Activated B cell treated with CpG ODN at 0.5 μM for 24 hours (primary cell): ENCODE measurements at regions not wholly inside any gene's neighbourhood (a gene's known extent, or its start where the extent isn't known, plus 50 kb on each side); places are given as distances from the start of the nearest gene placed in this dataset.

Experiments
- ATAC-seq: fragments of 200-7000 bp; cut with Tn5 transposase; one replicate; pipeline ENCODE4 v1.10.0; 2021; ENCODE audit warnings: low read depth, mild to moderate bottlenecking, moderate library complexity
- CTCF ChIA-PET: fragments of 350-600 bp; sonication (Branson Sonifier 250); formaldehyde crosslinking; loops from one replicate; lab custom pipeline; 2021; ENCODE audit warnings: antibody characterized with exemption; lab: Charles Lee
- POLR2A ChIA-PET: fragments of 350-600 bp; sonication (Branson Sonifier 250); formaldehyde crosslinking; loops from one replicate; lab custom pipeline; 2021; ENCODE audit warnings: antibody characterized with exemption; lab: Charles Lee
- DNase-seq: peaks from one replicate; pipeline ENCODE4 v3.0.0; 2022
- H3K27ac Mint-ChIP-seq: one replicate; pipeline ENCODE4 v1.8.0; 2020; ENCODE audit warnings: mixed read lengths
- H3K27me3 Mint-ChIP-seq: one replicate; pipeline ENCODE4 v1.8.0; 2021; ENCODE audit warnings: mixed read lengths
- H3K36me3 Mint-ChIP-seq: one replicate; pipeline ENCODE4 v1.8.0; 2021; ENCODE audit warnings: low read depth, mixed read lengths
- H3K4me1 Mint-ChIP-seq: one replicate; pipeline ENCODE4 v1.8.0; 2021; ENCODE audit warnings: mixed read lengths
- H3K4me3 Mint-ChIP-seq: one replicate; pipeline ENCODE4 v1.8.0; 2020; ENCODE audit warnings: mild to moderate bottlenecking, mixed read lengths
- H3K9me3 Mint-ChIP-seq: one replicate; pipeline ENCODE4 v1.8.0; 2020; ENCODE audit warnings: mixed read lengths
- CTCF ChIP-seq: fragments of 200-600 bp; IDR thresholded peaks from one replicate; pipeline ENCODE4 v1.8.0; 2022; ENCODE audit warnings: antibody characterized with exemption, mild to moderate bottlenecking
- intact Hi-C: fragments of 100-400 bp; cut with micrococcal nuclease; formaldehyde crosslinking; loops from one replicate; pipeline ENCODE4 v1.15.1; 2024

GRCh38 chr11:104464691-104465090, 300.7 kb upstream of the PDGFD start:
- no peak for TF ChIP-seq CTCF
- CTCF ChIA-PET: no interaction called here
- Mint-ChIP-seq H3K27ac (no peak overlapping the region), H3K4me1 (no peaks in the 10 kb centered on the region), H3K27me3 (no peaks in the 10 kb centered on the region), H3K4me3 (no peak overlapping the region), H3K9me3 (no peaks in the 10 kb centered on the region), H3K36me3 (no peaks in the 10 kb centered on the region)
- POLR2A ChIA-PET: no interaction called here
- ATAC-seq (no peak), DNase-seq (no peak)
- intact Hi-C loops: no loop called here

- CTCF ChIA-PET: no interaction called here
- no peaks in the 10 kb centered on the region for H3K27me3 Mint-ChIP-seq
These were observed 298.4 kb upstream of the PDGFD start for GRCh38 chr11:104462341-104462740.

GRCh38 chr11:104451197-104451893, 287.4 kb upstream of the PDGFD start:
- no peaks in the 10 kb centered on the region for H3K27me3 Mint-ChIP-seq
- H3K4me3 Mint-ChIP-seq: no peak overlapping the region
- CTCF ChIA-PET: no interaction called here
- POLR2A ChIA-PET: no interaction called here
- H3K4me1 Mint-ChIP-seq: no peaks in the 10 kb centered on the region
- no peaks in the 10 kb centered on the region for H3K36me3 Mint-ChIP-seq
- ATAC-seq (no peak), DNase-seq (no peak)
- intact Hi-C loops: no loop called here
- peaks cover 7% of the 10 kb centered on the region for H3K9me3 Mint-ChIP-seq
- H3K27ac Mint-ChIP-seq: no peak overlapping the region
- no peak for TF ChIP-seq CTCF

More at GRCh38 chr11:104462341-104462740, 298.4 kb upstream of the PDGFD start:
- TF ChIP-seq CTCF: no peak
- Mint-ChIP-seq H3K4me3 (no peak overlapping the region), H3K9me3 (no peaks in the 10 kb centered on the region), H3K36me3 (no peaks in the 10 kb centered on the region), H3K4me1 (no peaks in the 10 kb centered on the region), H3K27ac (no peak overlapping the region)
- POLR2A ChIA-PET: no interaction called here
- no peak for ATAC-seq
- no peak for DNase-seq
- intact Hi-C loops: no loop called here

GRCh38 chr11:104443387-104443786, 279.4 kb upstream of the PDGFD start:
- Mint-ChIP-seq H3K27me3 (no peaks in the 10 kb centered on the region), H3K4me3 (no peak overlapping the region), H3K36me3 (no peaks in the 10 kb centered on the region), H3K9me3 (peaks cover 4% of the 10 kb centered on the region), H3K4me1 (no peaks in the 10 kb centered on the region), H3K27ac (no peak overlapping the region)
- DNase-seq: no peak
- ChIA-PET CTCF (no interaction called here), POLR2A (no interaction called here)
- no peak for TF ChIP-seq CTCF
- ATAC-seq: no peak
- intact Hi-C loops: no loop called here

GRCh38 chr11:104442321-104442720, 278.4 kb upstream of the PDGFD start:
- CTCF ChIA-PET: no interaction called here
- Mint-ChIP-seq H3K9me3 (peaks cover 4% of the 10 kb centered on the region), H3K27ac (no peak overlapping the region), H3K4me3 (no peak overlapping the region), H3K36me3 (no peaks in the 10 kb centered on the region), H3K4me1 (no peaks in the 10 kb centered on the region), H3K27me3 (no peaks in the 10 kb centered on the region)
- TF ChIP-seq CTCF: no peak
- ATAC-seq (no peak), DNase-seq (no peak)
- intact Hi-C loops: no loop called here
- POLR2A ChIA-PET: no interaction called here
